ENCODE measurements at regions not wholly inside any gene's neighbourhood (a gene's known extent, or its start where the extent isn't known, plus 50 kb on each side); places are given as distances from the start of the nearest gene placed in this dataset.

DNA sequence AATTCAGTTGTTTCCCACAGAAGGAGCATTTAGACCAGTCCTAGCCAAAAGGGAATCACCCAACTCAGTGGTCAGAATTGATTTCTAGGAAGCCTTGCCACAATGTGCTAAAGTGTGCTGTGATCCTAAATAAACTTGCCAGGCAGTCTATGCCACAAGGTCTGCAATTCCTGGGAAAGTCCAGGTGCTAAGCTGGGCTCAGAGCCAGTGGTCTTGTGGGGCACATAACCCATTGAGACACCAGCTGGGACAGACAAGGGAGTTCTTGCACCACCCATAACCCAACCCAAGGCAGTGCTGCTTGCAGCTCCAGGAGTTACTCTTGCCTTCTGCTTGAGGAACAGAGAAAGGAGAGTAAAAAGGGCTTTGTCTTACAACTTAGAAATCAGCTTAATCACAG, 489.5 kb upstream of the SPRY2 start:
- no peak for ATAC-seq
- H3K4me1 ChIP-seq: no peaks in the 10 kb centered on the region
- H3K27ac ChIP-seq: no peak overlapping the region
- no peaks in the 10 kb centered on the region for H3K36me3 ChIP-seq
- H3K27me3 ChIP-seq: no peaks in the 10 kb centered on the region
- DNase-seq: no peak
- H3K4me3 ChIP-seq: no peak overlapping the region
- intact Hi-C loops (cut with DNase I): no loop called here
- H3K9me3 ChIP-seq: peaks cover 13% of the 10 kb centered on the region
- TF ChIP-seq, protein P1, sequence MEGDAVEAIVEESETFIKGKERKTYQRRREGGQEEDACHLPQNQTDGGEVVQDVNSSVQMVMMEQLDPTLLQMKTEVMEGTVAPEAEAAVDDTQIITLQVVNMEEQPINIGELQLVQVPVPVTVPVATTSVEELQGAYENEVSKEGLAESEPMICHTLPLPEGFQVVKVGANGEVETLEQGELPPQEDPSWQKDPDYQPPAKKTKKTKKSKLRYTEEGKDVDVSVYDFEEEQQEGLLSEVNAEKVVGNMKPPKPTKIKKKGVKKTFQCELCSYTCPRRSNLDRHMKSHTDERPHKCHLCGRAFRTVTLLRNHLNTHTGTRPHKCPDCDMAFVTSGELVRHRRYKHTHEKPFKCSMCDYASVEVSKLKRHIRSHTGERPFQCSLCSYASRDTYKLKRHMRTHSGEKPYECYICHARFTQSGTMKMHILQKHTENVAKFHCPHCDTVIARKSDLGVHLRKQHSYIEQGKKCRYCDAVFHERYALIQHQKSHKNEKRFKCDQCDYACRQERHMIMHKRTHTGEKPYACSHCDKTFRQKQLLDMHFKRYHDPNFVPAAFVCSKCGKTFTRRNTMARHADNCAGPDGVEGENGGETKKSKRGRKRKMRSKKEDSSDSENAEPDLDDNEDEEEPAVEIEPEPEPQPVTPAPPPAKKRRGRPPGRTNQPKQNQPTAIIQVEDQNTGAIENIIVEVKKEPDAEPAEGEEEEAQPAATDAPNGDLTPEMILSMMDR (IDR thresholded peaks at IDR 0.05): no peak

DNA sequence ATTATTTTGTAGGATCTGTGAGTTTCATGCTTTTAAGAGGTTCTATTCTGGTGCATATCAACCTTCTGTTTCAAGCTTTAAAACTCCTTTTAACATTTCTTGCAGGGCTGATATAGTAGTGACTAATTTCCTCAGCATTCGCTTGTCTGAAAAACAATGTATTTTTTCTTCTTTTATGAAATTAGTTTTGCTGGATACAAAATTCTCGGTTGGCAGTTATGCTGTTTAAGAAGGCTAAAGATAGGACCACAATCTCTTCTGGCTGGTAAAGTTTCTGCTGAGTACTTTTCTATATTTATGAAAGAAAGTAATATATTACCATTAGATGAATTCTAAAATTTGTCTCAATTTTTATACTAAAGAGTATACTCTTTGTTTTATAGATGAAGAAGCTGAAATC, 487.8 kb upstream of the SPRY2 start:
- no peak for DNase-seq
- no peak for ATAC-seq
- Histone ChIP-seq H3K27me3 (no peaks in the 10 kb centered on the region), H3K4me1 (no peaks in the 10 kb centered on the region), H3K4me3 (no peak overlapping the region), H3K36me3 (no peaks in the 10 kb centered on the region), H3K9me3 (peaks cover 9% of the 10 kb centered on the region), H3K27ac (no peak overlapping the region)
- TF ChIP-seq, protein P1 (IDR thresholded peaks at IDR 0.05): no peak
- intact Hi-C loops (cut with DNase I): no loop called here

DNA sequence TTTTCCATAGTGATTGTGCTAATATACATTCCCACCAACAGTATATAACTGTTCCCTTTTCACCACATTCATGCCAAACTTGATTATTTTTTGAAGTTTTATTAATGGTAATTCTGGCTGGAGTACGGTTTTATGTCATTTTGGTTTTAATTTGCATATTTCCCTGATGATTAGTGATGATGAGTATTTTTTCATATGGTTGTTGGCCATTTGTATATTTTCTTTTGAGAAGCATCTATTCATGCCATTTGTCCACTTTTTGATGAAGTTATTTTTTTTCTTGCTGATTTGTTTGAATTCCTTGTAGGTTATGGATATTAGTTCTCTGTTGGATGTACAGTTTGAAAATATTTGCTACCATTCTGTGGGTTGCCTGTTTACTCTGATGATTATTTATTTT, 484.4 kb upstream of the SPRY2 start:
- Histone ChIP-seq H3K36me3 (no peaks in the 10 kb centered on the region), H3K4me3 (no peak overlapping the region), H3K27me3 (no peaks in the 10 kb centered on the region), H3K9me3 (peaks cover 9% of the 10 kb centered on the region), H3K27ac (no peak overlapping the region), H3K4me1 (no peaks in the 10 kb centered on the region)
- TF ChIP-seq, protein P1 (IDR thresholded peaks at IDR 0.05): no peak
- DNase-seq (no peak), ATAC-seq (no peak)
- intact Hi-C loops (cut with DNase I): no loop called here

DNA sequence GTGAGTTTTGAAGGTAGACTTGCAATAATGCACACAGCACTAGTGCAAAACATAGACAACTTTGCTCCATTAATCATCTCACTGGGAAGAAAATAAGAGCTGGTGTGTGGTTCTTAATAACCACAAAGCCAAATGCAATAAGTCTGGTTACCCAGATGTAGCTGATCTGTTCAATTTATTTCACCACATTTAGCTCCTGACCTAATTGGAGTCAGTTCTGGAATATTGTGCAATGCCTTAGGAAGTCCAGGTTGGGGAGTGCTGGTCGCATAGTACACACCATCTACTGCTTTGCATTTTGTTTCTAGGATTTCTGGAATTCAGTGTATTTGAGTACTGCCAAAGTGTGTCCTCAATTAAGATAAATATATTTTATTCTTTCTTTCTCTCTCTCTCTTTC, 483.3 kb upstream of the SPRY2 start:
- Histone ChIP-seq H3K27ac (no peak overlapping the region), H3K9me3 (peaks cover 9% of the 10 kb centered on the region), H3K4me3 (no peak overlapping the region), H3K4me1 (no peaks in the 10 kb centered on the region), H3K27me3 (no peaks in the 10 kb centered on the region), H3K36me3 (no peaks in the 10 kb centered on the region)
- DNase-seq (no peak), ATAC-seq (peak; percentile 46)
- TF ChIP-seq, protein P1 (IDR thresholded peaks at IDR 0.05): no peak
- intact Hi-C loops (cut with DNase I): no loop called here

DNA sequence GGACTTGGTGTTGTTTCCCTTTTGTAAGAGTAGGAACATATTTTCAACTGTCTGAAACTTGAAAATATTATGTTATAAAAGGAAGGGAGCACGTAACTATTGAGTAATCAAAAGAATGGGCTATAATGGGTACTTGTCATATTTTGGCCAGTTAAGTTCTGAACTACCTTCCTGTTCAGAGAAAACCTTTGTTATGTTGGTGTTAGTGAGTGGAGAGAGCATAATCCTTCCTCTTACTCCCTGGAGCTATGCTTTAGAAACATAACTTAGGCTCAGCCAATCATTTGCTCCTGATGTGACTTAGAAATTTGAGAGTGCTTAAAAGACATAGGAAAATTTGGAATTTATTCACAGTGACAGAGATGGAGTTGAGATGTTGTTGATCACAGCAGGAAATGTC, 482.5 kb upstream of the SPRY2 start:
- no peak for ATAC-seq
- intact Hi-C loops (cut with DNase I): no loop called here
- no peak overlapping the region for H3K27ac ChIP-seq
- H3K4me3 ChIP-seq: no peak overlapping the region
- TF ChIP-seq, protein P1 (IDR thresholded peaks at IDR 0.05): no peak
- H3K9me3 ChIP-seq: peaks cover 1% of the 10 kb centered on the region
- H3K27me3 ChIP-seq: no peaks in the 10 kb centered on the region
- no peak for DNase-seq
- no peaks in the 10 kb centered on the region for H3K36me3 ChIP-seq
- H3K4me1 ChIP-seq: no peaks in the 10 kb centered on the region

DNA sequence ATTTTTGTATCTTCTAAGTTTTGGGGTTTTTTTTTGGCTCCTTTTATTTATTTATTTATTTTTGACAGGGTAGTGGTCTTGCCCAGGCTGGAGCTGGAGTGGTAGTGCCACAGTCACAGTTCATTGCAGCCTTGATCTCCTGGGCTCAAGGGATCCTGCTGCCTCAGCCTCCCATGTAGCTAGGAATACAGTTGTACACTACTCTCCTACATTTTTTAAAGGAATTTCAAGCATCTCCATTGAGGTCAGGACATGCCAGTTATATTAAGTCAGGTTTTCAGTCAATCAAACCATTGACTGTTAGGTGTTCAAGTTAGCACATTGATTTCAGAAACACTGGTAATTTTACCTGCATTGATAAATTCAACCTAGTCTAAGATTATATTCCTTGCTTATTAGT, 480.5 kb upstream of the SPRY2 start:
- Histone ChIP-seq H3K4me1 (no peaks in the 10 kb centered on the region), H3K4me3 (no peak overlapping the region), H3K27me3 (no peaks in the 10 kb centered on the region), H3K27ac (no peak overlapping the region), H3K9me3 (no peaks in the 10 kb centered on the region), H3K36me3 (no peaks in the 10 kb centered on the region)
- intact Hi-C loops (cut with DNase I): no loop called here
- ATAC-seq (no peak), DNase-seq (no peak)
- TF ChIP-seq, protein P1 (IDR thresholded peaks at IDR 0.05): no peak
